GM23338 (cell line): ENCODE measurements at regions not wholly inside any gene's neighbourhood (a gene's known extent, or its start where the extent isn't known, plus 50 kb on each side); places are given as distances from the start of the nearest gene placed in this dataset.

Experiments
- ATAC-seq: fragments of 200-7000 bp; cut with Tn5 transposase; 3 replicates; pipeline ENCODE4 v1.9.1; 2020
- DNase-seq: peaks from one replicate; pipeline ENCODE4 v3.0.0-alpha.2; 2015; ENCODE audit warnings: low spot score
- H2AFZ ChIP-seq: fragments of 200-600 bp; sonication (generic); 2 replicates; pipeline ENCODE4 v1.8.0; 2016; ENCODE audit warnings: antibody characterized with exemption, mild to moderate bottlenecking, moderate library complexity
- H3F3A ChIP-seq: fragments of 200-600 bp; sonication (generic); replicated peaks from 2 replicates; pipeline ENCODE4 v1.8.0; 2017; ENCODE audit warnings: antibody characterized with exemption, mixed run types, low read depth
- H3K27ac ChIP-seq: fragments of 200-600 bp; sonication (generic); 2 replicates; pipeline ENCODE4 v1.6.1; 2016; ENCODE audit warnings: low read depth
- H3K27me3 ChIP-seq: fragments of 200-600 bp; sonication (generic); 2 replicates; pipeline ENCODE4 v1.8.0; 2016; ENCODE audit warnings: mild to moderate bottlenecking, mixed run types, moderate library complexity; ENCODE audit not compliant: insufficient read depth
- H3K36me3 ChIP-seq: fragments of 200-600 bp; sonication (generic); 2 replicates; pipeline ENCODE4 v1.8.0; 2016; ENCODE audit warnings: mild to moderate bottlenecking; ENCODE audit not compliant: insufficient read depth
- H3K4me1 ChIP-seq: fragments of 200-600 bp; sonication (generic); 2 replicates; pipeline ENCODE4 v1.8.0; 2016; ENCODE audit warnings: mild to moderate bottlenecking, moderate library complexity; ENCODE audit not compliant: insufficient read depth
- H3K4me2 ChIP-seq: fragments of 200-600 bp; sonication (generic); 2 replicates; pipeline ENCODE4 v1.7.1; 2017; ENCODE audit warnings: mixed run types
- H3K4me3 ChIP-seq: fragments of 200-600 bp; sonication (generic); 2 replicates; pipeline ENCODE4 v1.6.1; 2016; ENCODE audit warnings: mixed run types
- H3K79me2 ChIP-seq: fragments of 200-600 bp; sonication (generic); replicated peaks from 2 replicates; pipeline ENCODE4 v1.8.0; 2017; ENCODE audit warnings: mild to moderate bottlenecking; ENCODE audit not compliant: insufficient read depth
- H3K9me2 ChIP-seq: fragments of 200-600 bp; sonication (generic); 2 replicates; pipeline ENCODE4 v1.8.0; 2017; ENCODE audit not compliant: insufficient read depth
- H4K20me1 ChIP-seq: fragments of 200-600 bp; sonication (generic); replicated peaks from 2 replicates; pipeline ENCODE4 v1.8.0; 2017; ENCODE audit warnings: mild to moderate bottlenecking; ENCODE audit not compliant: insufficient read depth
- H3K27ac Mint-ChIP-seq: 2 replicates; pipeline ENCODE4 v1.8.0; 2020; ENCODE audit warnings: inconsistent platforms, mild to moderate bottlenecking, moderate library complexity, mixed read lengths
- H3K27me3 Mint-ChIP-seq: 3 replicates; pipeline ENCODE4 v1.8.0; 2022; ENCODE audit warnings: low read depth, mild to moderate bottlenecking, moderate library complexity, mixed read lengths, inconsistent platforms; ENCODE audit not compliant: insufficient read depth, poor library complexity
- H3K36me3 Mint-ChIP-seq: 3 replicates; pipeline ENCODE4 v1.8.0; 2021; ENCODE audit warnings: low read depth, mild to moderate bottlenecking, inconsistent platforms, moderate library complexity, mixed read lengths
- H3K4me1 Mint-ChIP-seq: 3 replicates; pipeline ENCODE4 v1.8.0; 2020; ENCODE audit warnings: mild to moderate bottlenecking, inconsistent platforms, mixed read lengths
- H3K4me3 Mint-ChIP-seq: 3 replicates; pipeline ENCODE4 v1.8.0; 2021; ENCODE audit warnings: moderate library complexity, mild to moderate bottlenecking, inconsistent platforms, mixed read lengths
- H3K9me3 Mint-ChIP-seq: 3 replicates; pipeline ENCODE4 v1.8.0; 2020; ENCODE audit warnings: moderate library complexity, mild to moderate bottlenecking, inconsistent platforms, mixed read lengths
- CREB1 ChIP-seq: fragments of 250-450 bp; sonication (Bioruptor Pico); IDR thresholded peaks from 2 replicates; pipeline ENCODE4 v1.5.0; 2020; ENCODE audit warnings: low read depth, mild to moderate bottlenecking, moderate library complexity
- EZH2phosphoT487 ChIP-seq: fragments of 200-600 bp; sonication (generic); IDR thresholded peaks from one replicate; pipeline ENCODE4 v1.8.1; 2018; ENCODE audit warnings: antibody characterized with exemption; ENCODE audit not compliant: unreplicated experiment
- JUNB ChIP-seq: IDR thresholded peaks from one replicate; pipeline ENCODE4 v1.6.1; 2016; ENCODE audit warnings: antibody characterized with exemption; ENCODE audit not compliant: unreplicated experiment
- NANOG ChIP-seq: IDR thresholded peaks from 2 replicates; pipeline ENCODE4 v1.6.1; 2016; ENCODE audit warnings: antibody characterized with exemption, borderline replicate concordance
- POLR2AphosphoS5 ChIP-seq: IDR thresholded peaks from 2 replicates; pipeline ENCODE4 v1.6.1; 2016; ENCODE audit warnings: antibody characterized with exemption, low read depth
- STAT1 ChIP-seq: IDR thresholded peaks from one replicate; pipeline ENCODE4 v1.6.1; 2016; ENCODE audit warnings: antibody characterized with exemption; ENCODE audit not compliant: unreplicated experiment
- ZNF114 ChIP-seq: fragments of 250-450 bp; sonication (Bioruptor Pico); IDR thresholded peaks from 2 replicates; pipeline ENCODE4 v1.5.0; 2020; ENCODE audit warnings: mild to moderate bottlenecking, moderate library complexity
- ZNF331 ChIP-seq: fragments of 250-450 bp; sonication (Bioruptor Pico); IDR thresholded peaks from 2 replicates; pipeline ENCODE4 v1.5.0; 2020; ENCODE audit warnings: low read depth, mild to moderate bottlenecking, moderate library complexity
- TF ChIP-seq, protein P1 (sequence below): IDR thresholded peaks from one replicate; pipeline ENCODE4 v1.6.1; 2018; ENCODE audit warnings: antibody characterized with exemption; ENCODE audit not compliant: unreplicated experiment
- TF ChIP-seq, protein P2 (sequence below): IDR thresholded peaks from 2 replicates; pipeline ENCODE4 v1.6.1; 2016; ENCODE audit warnings: antibody characterized with exemption
- TF ChIP-seq, protein P3 (sequence below), 2 experiments: fragments of 200-600 bp in 1 of 2; sonication (generic) in 1 of 2; conservative IDR thresholded peaks; 2 replicates each; pipeline versions ENCODE4 v1.5.1 to v1.6.1; 2016 to 2017; ENCODE audit warnings: antibody characterized with exemption in 2 of 2, low read depth in 2 of 2, mild to moderate bottlenecking in 2 of 2, moderate library complexity in 1 of 2
- TF ChIP-seq, protein P4 (sequence below): fragments of 250-450 bp; sonication (Bioruptor Pico); IDR thresholded peaks from 2 replicates; pipeline ENCODE4 v1.5.0; 2020; ENCODE audit warnings: mild to moderate bottlenecking, moderate library complexity

DNA sequence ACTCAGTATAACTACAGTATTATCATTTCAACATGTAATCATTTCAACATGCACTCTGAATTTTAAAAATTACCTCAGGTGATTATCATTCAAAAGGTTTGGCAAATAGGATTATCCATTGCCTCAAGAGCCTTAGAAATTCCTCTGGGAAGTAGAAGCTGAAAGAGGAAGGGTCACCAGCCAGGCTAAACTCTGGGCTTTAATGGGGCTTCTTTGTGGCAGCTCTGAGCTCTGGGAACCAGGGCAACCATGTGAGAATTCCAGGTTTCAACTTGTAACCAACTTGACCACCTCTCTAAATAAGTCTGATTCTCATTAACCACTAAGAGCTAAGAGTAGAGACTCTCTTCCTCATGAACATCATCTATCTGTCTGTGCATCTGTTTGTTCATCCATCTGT is 117.2 kb upstream of the MED14 start:
- Mint-ChIP-seq H3K4me3 (no peak overlapping the region; the same call in 2 of the 3 replicates), H3K36me3 (peaks cover 5% of the 10 kb centered on the region; the same call in 2 of the 3 replicates), H3K27me3 (no peaks in the 10 kb centered on the region), H3K9me3 (peaks cover 7% of the 10 kb centered on the region; the same call in 1 of the 3 replicates), H3K4me1 (peaks cover 31% of the 10 kb centered on the region), H3K27ac (peak overlapping the region; percentile 97)
- Histone ChIP-seq H3K27me3 (no peaks in the 10 kb centered on the region), H3K79me2 (no peaks in the 10 kb centered on the region), H3K36me3 (no peaks in the 10 kb centered on the region), H3K4me1 (peaks cover 11% of the 10 kb centered on the region), H3K4me2 (no peak overlapping the region), H3F3A (peaks cover 12% of the 10 kb centered on the region), H3K9me2 (no peaks in the 10 kb centered on the region), H3K27ac (peak overlapping the region; percentile 98), H2AFZ (no peak overlapping the region), H4K20me1 (no peaks in the 10 kb centered on the region), H3K4me3 (peak overlapping the region; percentile 9; the same call in 1 of the 2 replicates)
- peak; percentile 61 for DNase-seq
- peak; percentile 72 for ATAC-seq
- TF ChIP-seq STAT1 (no peak), EZH2phosphoT487 (no peak), ZNF331 (no peak), JUNB (no peak), ZNF114 (CRISPR knock-in tag) (no peak), NANOG (no peak), POLR2AphosphoS5 (no peak), CREB1 (no peak)
- TF ChIP-seq, protein P1, sequence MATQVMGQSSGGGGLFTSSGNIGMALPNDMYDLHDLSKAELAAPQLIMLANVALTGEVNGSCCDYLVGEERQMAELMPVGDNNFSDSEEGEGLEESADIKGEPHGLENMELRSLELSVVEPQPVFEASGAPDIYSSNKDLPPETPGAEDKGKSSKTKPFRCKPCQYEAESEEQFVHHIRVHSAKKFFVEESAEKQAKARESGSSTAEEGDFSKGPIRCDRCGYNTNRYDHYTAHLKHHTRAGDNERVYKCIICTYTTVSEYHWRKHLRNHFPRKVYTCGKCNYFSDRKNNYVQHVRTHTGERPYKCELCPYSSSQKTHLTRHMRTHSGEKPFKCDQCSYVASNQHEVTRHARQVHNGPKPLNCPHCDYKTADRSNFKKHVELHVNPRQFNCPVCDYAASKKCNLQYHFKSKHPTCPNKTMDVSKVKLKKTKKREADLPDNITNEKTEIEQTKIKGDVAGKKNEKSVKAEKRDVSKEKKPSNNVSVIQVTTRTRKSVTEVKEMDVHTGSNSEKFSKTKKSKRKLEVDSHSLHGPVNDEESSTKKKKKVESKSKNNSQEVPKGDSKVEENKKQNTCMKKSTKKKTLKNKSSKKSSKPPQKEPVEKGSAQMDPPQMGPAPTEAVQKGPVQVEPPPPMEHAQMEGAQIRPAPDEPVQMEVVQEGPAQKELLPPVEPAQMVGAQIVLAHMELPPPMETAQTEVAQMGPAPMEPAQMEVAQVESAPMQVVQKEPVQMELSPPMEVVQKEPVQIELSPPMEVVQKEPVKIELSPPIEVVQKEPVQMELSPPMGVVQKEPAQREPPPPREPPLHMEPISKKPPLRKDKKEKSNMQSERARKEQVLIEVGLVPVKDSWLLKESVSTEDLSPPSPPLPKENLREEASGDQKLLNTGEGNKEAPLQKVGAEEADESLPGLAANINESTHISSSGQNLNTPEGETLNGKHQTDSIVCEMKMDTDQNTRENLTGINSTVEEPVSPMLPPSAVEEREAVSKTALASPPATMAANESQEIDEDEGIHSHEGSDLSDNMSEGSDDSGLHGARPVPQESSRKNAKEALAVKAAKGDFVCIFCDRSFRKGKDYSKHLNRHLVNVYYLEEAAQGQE, result no peak
- TF ChIP-seq, protein P2, sequence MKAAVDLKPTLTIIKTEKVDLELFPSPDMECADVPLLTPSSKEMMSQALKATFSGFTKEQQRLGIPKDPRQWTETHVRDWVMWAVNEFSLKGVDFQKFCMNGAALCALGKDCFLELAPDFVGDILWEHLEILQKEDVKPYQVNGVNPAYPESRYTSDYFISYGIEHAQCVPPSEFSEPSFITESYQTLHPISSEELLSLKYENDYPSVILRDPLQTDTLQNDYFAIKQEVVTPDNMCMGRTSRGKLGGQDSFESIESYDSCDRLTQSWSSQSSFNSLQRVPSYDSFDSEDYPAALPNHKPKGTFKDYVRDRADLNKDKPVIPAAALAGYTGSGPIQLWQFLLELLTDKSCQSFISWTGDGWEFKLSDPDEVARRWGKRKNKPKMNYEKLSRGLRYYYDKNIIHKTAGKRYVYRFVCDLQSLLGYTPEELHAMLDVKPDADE, result no peak
- TF ChIP-seq, protein P3, sequence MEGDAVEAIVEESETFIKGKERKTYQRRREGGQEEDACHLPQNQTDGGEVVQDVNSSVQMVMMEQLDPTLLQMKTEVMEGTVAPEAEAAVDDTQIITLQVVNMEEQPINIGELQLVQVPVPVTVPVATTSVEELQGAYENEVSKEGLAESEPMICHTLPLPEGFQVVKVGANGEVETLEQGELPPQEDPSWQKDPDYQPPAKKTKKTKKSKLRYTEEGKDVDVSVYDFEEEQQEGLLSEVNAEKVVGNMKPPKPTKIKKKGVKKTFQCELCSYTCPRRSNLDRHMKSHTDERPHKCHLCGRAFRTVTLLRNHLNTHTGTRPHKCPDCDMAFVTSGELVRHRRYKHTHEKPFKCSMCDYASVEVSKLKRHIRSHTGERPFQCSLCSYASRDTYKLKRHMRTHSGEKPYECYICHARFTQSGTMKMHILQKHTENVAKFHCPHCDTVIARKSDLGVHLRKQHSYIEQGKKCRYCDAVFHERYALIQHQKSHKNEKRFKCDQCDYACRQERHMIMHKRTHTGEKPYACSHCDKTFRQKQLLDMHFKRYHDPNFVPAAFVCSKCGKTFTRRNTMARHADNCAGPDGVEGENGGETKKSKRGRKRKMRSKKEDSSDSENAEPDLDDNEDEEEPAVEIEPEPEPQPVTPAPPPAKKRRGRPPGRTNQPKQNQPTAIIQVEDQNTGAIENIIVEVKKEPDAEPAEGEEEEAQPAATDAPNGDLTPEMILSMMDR (conservative IDR thresholded peaks at IDR 0.05; ENCODE audit: low read depth in 2 of 2), result no peak
- TF ChIP-seq, protein P4, sequence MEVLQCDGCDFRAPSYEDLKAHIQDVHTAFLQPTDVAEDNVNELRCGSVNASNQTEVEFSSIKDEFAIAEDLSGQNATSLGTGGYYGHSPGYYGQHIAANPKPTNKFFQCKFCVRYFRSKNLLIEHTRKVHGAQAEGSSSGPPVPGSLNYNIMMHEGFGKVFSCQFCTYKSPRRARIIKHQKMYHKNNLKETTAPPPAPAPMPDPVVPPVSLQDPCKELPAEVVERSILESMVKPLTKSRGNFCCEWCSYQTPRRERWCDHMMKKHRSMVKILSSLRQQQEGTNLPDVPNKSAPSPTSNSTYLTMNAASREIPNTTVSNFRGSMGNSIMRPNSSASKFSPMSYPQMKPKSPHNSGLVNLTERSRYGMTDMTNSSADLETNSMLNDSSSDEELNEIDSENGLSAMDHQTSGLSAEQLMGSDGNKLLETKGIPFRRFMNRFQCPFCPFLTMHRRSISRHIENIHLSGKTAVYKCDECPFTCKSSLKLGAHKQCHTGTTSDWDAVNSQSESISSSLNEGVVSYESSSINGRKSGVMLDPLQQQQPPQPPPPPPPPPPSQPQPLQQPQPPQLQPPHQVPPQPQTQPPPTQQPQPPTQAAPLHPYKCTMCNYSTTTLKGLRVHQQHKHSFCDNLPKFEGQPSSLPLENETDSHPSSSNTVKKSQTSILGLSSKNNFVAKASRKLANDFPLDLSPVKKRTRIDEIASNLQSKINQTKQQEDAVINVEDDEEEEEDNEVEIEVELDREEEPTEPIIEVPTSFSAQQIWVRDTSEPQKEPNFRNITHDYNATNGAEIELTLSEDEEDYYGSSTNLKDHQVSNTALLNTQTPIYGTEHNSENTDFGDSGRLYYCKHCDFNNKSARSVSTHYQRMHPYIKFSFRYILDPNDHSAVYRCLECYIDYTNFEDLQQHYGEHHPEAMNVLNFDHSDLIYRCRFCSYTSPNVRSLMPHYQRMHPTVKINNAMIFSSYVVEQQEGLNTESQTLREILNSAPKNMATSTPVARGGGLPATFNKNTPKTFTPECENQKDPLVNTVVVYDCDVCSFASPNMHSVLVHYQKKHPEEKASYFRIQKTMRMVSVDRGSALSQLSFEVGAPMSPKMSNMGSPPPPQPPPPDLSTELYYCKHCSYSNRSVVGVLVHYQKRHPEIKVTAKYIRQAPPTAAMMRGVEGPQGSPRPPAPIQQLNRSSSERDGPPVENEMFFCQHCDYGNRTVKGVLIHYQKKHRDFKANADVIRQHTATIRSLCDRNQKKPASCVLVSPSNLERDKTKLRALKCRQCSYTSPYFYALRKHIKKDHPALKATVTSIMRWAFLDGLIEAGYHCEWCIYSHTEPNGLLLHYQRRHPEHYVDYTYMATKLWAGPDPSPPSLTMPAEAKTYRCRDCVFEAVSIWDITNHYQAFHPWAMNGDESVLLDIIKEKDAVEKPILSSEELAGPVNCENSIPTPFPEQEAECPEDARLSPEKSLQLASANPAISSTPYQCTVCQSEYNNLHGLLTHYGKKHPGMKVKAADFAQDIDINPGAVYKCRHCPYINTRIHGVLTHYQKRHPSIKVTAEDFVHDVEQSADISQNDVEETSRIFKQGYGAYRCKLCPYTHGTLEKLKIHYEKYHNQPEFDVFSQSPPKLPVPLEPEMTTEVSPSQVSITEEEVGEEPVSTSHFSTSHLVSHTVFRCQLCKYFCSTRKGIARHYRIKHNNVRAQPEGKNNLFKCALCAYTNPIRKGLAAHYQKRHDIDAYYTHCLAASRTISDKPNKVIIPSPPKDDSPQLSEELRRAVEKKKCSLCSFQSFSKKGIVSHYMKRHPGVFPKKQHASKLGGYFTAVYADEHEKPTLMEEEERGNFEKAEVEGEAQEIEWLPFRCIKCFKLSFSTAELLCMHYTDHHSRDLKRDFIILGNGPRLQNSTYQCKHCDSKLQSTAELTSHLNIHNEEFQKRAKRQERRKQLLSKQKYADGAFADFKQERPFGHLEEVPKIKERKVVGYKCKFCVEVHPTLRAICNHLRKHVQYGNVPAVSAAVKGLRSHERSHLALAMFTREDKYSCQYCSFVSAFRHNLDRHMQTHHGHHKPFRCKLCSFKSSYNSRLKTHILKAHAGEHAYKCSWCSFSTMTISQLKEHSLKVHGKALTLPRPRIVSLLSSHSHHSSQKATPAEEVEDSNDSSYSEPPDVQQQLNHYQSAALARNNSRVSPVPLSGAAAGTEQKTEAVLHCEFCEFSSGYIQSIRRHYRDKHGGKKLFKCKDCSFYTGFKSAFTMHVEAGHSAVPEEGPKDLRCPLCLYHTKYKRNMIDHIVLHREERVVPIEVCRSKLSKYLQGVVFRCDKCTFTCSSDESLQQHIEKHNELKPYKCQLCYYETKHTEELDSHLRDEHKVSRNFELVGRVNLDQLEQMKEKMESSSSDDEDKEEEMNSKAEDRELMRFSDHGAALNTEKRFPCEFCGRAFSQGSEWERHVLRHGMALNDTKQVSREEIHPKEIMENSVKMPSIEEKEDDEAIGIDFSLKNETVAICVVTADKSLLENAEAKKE (CRISPR knock-in tag), result no peak
